ENCODE measurements at regions not wholly inside any gene's neighbourhood (a gene's known extent, or its start where the extent isn't known, plus 50 kb on each side); places are given as distances from the start of the nearest gene placed in this dataset.

DNA sequence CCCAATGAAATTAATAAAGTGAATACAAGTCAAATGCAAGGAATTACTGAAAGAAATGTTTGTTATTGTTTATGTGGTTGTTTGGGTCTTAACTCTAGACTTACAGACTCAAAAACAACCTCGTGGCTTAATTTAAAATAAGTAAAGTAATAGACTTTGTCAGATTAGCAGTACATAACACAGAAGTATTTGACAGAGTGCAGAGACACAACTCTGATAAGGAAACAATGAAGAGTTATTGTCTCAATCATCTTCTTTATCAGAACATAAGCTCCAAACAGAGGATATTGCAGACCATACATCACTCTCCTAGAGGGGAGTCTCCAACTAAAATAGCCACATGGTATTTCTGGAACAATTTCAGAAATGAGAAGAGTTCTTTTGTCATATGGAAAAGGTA lies 487.7 kb upstream of the HS3ST5 start:
- TF ChIP-seq, protein P1, sequence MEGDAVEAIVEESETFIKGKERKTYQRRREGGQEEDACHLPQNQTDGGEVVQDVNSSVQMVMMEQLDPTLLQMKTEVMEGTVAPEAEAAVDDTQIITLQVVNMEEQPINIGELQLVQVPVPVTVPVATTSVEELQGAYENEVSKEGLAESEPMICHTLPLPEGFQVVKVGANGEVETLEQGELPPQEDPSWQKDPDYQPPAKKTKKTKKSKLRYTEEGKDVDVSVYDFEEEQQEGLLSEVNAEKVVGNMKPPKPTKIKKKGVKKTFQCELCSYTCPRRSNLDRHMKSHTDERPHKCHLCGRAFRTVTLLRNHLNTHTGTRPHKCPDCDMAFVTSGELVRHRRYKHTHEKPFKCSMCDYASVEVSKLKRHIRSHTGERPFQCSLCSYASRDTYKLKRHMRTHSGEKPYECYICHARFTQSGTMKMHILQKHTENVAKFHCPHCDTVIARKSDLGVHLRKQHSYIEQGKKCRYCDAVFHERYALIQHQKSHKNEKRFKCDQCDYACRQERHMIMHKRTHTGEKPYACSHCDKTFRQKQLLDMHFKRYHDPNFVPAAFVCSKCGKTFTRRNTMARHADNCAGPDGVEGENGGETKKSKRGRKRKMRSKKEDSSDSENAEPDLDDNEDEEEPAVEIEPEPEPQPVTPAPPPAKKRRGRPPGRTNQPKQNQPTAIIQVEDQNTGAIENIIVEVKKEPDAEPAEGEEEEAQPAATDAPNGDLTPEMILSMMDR (IDR thresholded peaks at IDR 0.05; ENCODE audit: low read depth, low read length, poor library complexity, severe bottlenecking): no peak
- TF ChIP-seq EZH2phosphoT487 (IDR thresholded peaks at IDR 0.05; ENCODE audit: borderline replicate concordance, low read length): no peak
